GM23248 (cell line): ENCODE measurements at regions not wholly inside any gene's neighbourhood (a gene's known extent, or its start where the extent isn't known, plus 50 kb on each side); places are given as distances from the start of the nearest gene placed in this dataset.
"Not testable (repeated sequence)": the region's sequence is repeated elsewhere in the genome, so short reads cannot be mapped to it uniquely, and the experiment has no call there.

ENCODE experiments used
- EZH2 ChIP-seq: fragments of 200-600 bp; sonication (generic); IDR thresholded peaks from 2 replicates; pipeline ENCODE4 v1.6.1; 2018; ENCODE audit warnings: antibody characterized with exemption, mild to moderate bottlenecking; ENCODE audit not compliant: insufficient read depth, poor library complexity, severe bottlenecking
- EZH2phosphoT487 ChIP-seq: fragments of 200-600 bp; sonication (generic); IDR thresholded peaks from 2 replicates; pipeline ENCODE4 v1.6.1; 2018; ENCODE audit warnings: antibody characterized with exemption, moderate library complexity, mild to moderate bottlenecking, low read depth; ENCODE audit not compliant: insufficient read depth

DNA sequence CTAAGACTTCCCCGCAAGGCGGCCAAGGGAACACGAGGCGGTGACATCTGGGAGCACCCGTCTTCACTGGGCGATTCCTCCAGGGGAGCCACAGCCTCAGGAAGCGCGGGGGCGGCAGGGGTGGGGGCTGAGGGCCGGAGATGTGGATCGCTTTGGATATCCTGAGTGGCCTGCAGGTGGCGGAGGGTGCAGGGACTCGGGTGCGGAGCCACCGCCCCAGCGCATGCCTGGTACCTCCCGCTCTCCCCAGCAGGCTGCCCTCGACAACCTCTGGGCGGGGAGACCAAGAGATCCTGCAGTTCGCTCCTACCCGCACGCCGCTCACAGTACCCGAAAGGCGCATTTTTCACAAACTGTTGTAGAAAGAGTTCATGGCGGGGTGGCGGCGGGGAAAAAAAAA is 201.4 kb upstream of the PRKX start:
- not testable (repeated sequence) for TF ChIP-seq EZH2phosphoT487, EZH2
